A204.1 (cell line): ENCODE measurements at regions not wholly inside any gene's neighbourhood (a gene's known extent, or its start where the extent isn't known, plus 50 kb on each side); places are given as distances from the start of the nearest gene placed in this dataset.
A peak's percentile ranks its signal among the peaks of the same experiment; 100 is the strongest.

Experiments used
- FAIRE-seq: peaks from 2 replicates; lab custom pipeline; 2012; peaks lifted over from hg19 to GRCh38; lab: Jason Lieb, UNC

DNA sequence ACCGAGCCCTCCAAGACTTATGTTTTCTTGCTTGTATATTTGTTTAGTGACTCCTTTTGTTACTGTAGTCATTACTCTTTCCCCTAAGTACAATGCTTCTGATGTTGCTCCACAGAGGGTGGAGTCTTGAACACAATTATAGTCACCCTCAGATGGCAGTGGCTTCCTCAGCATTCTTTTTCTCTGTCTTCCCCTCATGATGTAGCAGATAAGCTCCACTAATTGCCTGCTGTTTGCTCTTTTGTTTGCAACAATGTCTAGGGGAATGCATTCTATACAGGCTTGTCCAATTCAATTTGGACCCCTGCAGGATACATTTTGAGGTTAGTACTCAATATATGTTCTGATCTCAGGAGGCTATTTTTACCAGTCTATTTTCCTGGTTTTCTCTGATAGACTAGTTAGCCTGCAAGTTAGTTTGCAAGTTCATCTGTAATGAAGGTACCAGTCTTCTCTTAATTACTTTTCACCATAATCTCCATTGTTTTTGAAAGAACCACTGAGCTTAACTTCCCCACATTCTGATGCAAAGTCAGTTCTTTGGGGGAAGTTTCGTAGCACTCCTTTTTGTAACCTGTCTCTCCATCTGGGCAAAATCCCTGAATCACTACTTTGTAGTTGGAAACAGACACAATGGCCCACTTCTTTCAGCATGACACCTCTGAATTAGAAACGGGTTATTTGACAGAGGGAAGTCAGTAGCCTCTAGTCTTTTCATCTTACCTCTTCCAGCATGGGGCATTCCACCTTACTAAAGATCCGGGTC is 1509.2 kb downstream of the CDH11 start:
- no peak for FAIRE-seq

GRCh38 chr16:63606778-63607177 is 1515.1 kb downstream of the CDH11 start:
- FAIRE-seq: no peak

DNA sequence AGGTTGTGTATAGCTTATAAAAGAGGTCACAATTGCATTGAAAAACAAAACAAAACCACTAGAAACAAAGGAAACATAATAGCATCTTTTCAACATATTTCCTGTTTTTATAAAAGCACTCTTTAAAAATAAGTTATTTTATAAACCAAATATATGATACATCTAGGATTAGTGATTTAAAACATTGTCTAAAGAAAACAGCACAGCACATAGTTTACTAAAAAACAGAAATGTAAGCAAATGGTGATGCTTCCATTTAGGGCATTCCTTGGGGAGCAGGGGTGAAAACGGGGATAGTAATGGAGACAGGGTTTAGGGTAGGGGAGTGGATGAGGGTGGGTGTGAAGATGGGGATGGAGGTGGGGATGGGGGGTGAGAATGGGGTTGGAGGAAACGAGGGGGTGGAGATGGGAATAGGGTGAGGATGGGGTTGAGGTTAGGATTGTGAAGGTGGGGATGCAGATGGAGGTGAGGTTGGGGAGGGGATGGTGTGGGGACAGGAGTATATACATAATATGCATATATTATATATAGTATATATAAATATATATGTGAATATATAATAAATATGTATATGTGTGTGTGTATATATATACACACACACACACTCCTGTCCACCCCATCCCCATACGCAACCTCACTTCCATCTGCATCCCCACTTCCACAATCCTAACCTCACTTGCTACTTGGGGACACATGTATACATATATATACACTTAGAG is 1519.5 kb downstream of the CDH11 start:
- no peak for FAIRE-seq

GRCh38 chr16:63596716-63597115 is 1525.1 kb downstream of the CDH11 start:
- no peak for FAIRE-seq

- FAIRE-seq: no peak
Measured at GRCh38 chr16:63592852-63593251, 1529.0 kb downstream of the CDH11 start.

GRCh38 chr16:63581570-63581969 is 1540.3 kb downstream of the CDH11 start:
- no peak for FAIRE-seq

DNA sequence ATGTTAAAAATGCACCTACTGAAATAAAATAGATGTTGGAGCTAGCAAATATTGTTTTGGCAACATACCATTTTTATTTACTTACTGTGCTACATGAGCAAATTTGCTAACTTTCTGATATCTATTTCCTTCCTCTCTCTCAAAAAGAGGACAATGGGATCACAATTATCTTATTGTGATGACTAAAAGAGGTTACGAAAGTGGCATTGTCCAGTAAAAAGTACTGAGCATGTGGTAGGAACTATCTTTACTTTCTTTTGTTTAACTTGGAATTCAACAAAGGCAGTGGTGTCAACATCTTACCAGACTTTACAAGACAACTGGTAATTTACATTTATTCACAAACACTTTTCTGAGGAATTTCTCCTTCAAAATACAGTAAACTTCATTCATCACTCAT is 1542.6 kb upstream of the CDH8 start:
- no peak for FAIRE-seq

- no peak for FAIRE-seq
Measured at GRCh38 chr16:63577891-63578290, 1541.7 kb upstream of the CDH8 start.

DNA sequence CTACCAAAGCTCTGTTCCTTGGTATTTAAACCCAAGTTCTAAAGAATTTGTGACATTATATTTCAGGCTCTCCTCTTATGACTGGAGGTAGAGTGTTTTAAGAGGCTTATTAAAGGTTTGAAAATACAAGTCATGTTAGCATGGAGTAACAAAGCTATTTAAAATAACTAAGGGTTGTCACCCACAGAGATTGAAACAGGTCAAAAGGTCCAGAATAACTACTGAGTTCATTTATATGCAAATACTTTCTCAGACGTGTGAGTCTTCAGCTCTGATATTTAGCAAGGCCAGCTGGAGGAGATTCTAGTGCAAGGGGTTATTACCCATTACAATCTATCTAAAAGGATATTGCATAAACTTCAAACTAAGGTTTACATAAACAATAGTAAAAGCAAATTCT is 1538.8 kb upstream of the CDH8 start:
- no peak for FAIRE-seq

GRCh38 chr16:63568164-63568563 is 1531.9 kb upstream of the CDH8 start:
- no peak for FAIRE-seq

- no peak for FAIRE-seq
Measured at GRCh38 chr16:63563819-63564505, 1527.7 kb upstream of the CDH8 start.

GRCh38 chr16:63553980-63554379 is 1517.7 kb upstream of the CDH8 start:
- FAIRE-seq: no peak

- FAIRE-seq: no peak
Measured at GRCh38 chr16:63539276-63539675, 1503.0 kb upstream of the CDH8 start.

GRCh38 chr16:63530974-63531373 is 1494.7 kb upstream of the CDH8 start:
- no peak for FAIRE-seq

DNA sequence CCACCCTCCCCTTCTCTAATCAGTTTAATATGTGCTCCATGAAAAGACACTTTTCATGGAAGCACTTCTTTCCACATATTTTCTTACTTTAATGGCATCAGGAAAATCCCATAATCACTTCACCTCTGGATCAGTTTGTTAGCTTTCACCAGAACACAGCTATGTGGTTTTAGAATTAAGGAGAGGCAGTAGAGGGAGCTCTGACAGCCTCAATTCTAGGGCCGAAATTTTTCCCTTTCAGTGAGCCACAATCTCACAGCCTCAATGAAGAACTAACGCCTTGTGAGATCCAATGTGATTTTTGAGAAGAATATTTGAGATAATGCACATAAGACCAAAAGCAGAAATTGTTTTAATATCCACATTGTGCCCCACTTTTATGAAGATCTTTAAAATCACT is 1494.0 kb upstream of the CDH8 start:
- no peak for FAIRE-seq

DNA sequence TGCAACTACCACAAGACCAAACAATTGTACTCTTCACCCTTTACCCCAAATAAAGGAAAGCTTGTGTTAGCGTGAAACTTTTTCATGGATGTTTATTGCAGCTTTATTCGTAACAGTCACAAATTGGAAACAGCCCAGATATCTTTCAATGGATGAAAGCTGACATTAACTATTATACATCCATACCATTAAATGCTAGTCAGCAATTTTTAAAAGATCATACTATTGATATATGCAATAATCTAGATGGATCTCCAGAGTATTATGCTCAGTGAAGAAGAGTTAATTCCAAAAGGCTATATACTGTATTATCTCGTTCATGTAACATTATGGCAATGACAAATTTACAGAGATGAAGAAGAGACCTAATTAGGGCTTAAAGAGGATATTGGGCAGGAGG is 1491.2 kb upstream of the CDH8 start:
- FAIRE-seq: no peak

DNA sequence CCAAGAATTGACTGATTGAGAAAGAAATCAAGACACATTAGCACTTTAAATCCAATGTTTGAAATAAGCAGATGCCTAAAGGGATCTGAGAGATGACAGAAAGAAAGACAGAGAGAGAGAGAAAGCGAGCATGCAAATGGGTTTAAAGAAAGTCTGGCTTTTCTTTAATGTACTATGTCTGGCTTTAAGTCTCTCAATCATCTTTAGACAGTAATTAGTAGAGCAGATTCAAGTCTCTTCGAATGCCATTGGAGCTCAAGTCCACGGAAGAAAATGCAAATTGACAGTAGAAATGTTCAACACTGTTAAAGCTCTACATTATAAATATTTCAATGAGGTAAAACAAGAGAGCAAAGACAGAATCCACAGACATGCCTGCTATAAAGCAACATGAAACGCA is 1480.2 kb upstream of the CDH8 start:
- no peak for FAIRE-seq

- FAIRE-seq: peak; percentile 14
Measured at GRCh38 chr16:63512910-63513309, 1476.7 kb upstream of the CDH8 start.

DNA sequence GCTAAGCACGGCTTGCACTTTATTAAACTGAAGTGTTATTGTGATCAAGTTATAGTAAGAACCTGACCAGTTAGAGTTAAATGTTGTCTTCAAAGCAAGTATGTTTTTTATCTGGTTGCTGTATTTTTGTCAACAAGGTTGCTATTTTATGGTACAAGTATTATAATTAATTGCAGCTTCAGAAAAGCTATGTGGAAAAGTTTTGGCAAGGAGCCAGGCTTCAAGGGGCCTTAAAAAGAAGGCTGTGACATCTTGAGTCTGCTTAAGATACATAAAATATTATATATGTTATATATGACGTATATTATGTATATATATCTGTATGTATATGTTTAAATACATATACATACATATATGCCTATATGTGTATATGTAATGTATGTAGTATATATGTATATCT is 1461.2 kb upstream of the CDH8 start:
- no peak for FAIRE-seq

- FAIRE-seq: no peak
Measured at GRCh38 chr16:63496282-63496681, 1460.0 kb upstream of the CDH8 start.

- no peak for FAIRE-seq
Measured at GRCh38 chr16:63488955-63489354, 1452.7 kb upstream of the CDH8 start.

- no peak for FAIRE-seq
Measured at GRCh38 chr16:63481060-63481459, 1444.8 kb upstream of the CDH8 start.

GRCh38 chr16:63473725-63474124 is 1437.5 kb upstream of the CDH8 start:
- no peak for FAIRE-seq
